A673 (cell line): ENCODE measurements at regions not wholly inside any gene's neighbourhood (a gene's known extent, or its start where the extent isn't known, plus 50 kb on each side); places are given as distances from the start of the nearest gene placed in this dataset.

ENCODE experiments used
- CTCF ChIP-seq: fragments of 300-800, 200-600 bp; sonication (generic); conservative IDR thresholded peaks from 2 replicates; pipeline ENCODE4 v1.5.1; 2017; ENCODE audit warnings: low read depth, mild to moderate bottlenecking, antibody characterized with exemption, low read length, moderate library complexity, mixed read lengths
- EZH2 ChIP-seq: fragments of 200-600 bp; sonication (generic); IDR thresholded peaks from 2 replicates; pipeline ENCODE4 v1.6.1; 2017; ENCODE audit warnings: borderline replicate concordance, low read depth, mild to moderate bottlenecking, mixed read lengths, antibody characterized with exemption, low read length; ENCODE audit not compliant: poor library complexity, severe bottlenecking

GRCh38 chr3:117266806-117267205 lies 557.2 kb downstream of the TUSC7 start:
- TF ChIP-seq EZH2 (no peak), CTCF (no peak)
